Liver (tissue), 8 donors: ENCODE measurements at regions not wholly inside any gene's neighbourhood (a gene's known extent, or its start where the extent isn't known, plus 50 kb on each side); places are given as distances from the start of the nearest gene placed in this dataset.

ENCODE experiments used
- DNase-seq: peaks from one replicate; pipeline ENCODE4 v3.0.0-alpha.2; 2017; ENCODE audit warnings: low spot score
- H3K27ac ChIP-seq, 2 donors: one replicate each; pipeline ENCODE4 v1.7.0; 2013; ENCODE audit warnings: inconsistent platforms in 2 of 2, low read length in 2 of 2, control low read depth in 1 of 2, low read depth in 1 of 2, mild to moderate bottlenecking in 1 of 2
- H3K27me3 ChIP-seq, 4 donors: one replicate each; pipeline versions ENCODE4 v1.6.1 to v1.7.0; 2013; ENCODE audit warnings: low read length in 3 of 4, inconsistent platforms in 1 of 4, mild to moderate bottlenecking in 1 of 4, moderate library complexity in 1 of 4; ENCODE audit not compliant: control insufficient read depth in 4 of 4, insufficient read depth in 4 of 4
- H3K36me3 ChIP-seq, 4 donors: one replicate each; pipeline versions ENCODE4 v1.6.1 to v1.7.0; 2013; ENCODE audit warnings: low read length in 3 of 4, mild to moderate bottlenecking in 3 of 4, low read depth in 1 of 4, moderate library complexity in 1 of 4; ENCODE audit not compliant: control insufficient read depth in 4 of 4, insufficient read depth in 3 of 4
- H3K4me1 ChIP-seq, 4 donors: one replicate each; pipeline versions ENCODE4 v1.6.1 to v1.7.0; 2013; ENCODE audit warnings: low read length in 3 of 4, mild to moderate bottlenecking in 3 of 4, moderate library complexity in 1 of 4; ENCODE audit not compliant: control insufficient read depth in 4 of 4, insufficient read depth in 4 of 4
- H3K4me3 ChIP-seq, 3 donors: one replicate each; pipeline versions ENCODE4 v1.6.1 to v1.7.0; 2013; ENCODE audit warnings: low read length in 3 of 3, control low read depth in 1 of 3, low read depth in 1 of 3, mild to moderate bottlenecking in 1 of 3
- H3K9ac ChIP-seq, 2 donors: one replicate each; pipeline ENCODE4 v1.7.0; 2013; ENCODE audit warnings: low read length in 2 of 2, mild to moderate bottlenecking in 2 of 2, moderate library complexity in 2 of 2, control low read depth in 1 of 2, low read depth in 1 of 2
- H3K9me3 ChIP-seq, 4 donors: one replicate each; pipeline versions ENCODE4 v1.6.1 to v1.7.0; 2013; ENCODE audit warnings: low read length in 3 of 4; ENCODE audit not compliant: control insufficient read depth in 4 of 4
- EGR1 ChIP-seq, 2 donors: IDR thresholded peaks; 2 replicates each; pipeline ENCODE4 v1.6.1; 2016 to 2018; ENCODE audit warnings: antibody characterized with exemption in 2 of 2, low read depth in 2 of 2
- FOXA1 ChIP-seq: IDR thresholded peaks from 2 replicates; pipeline ENCODE4 v1.6.1; 2016; ENCODE audit warnings: antibody characterized with exemption
- FOXA2 ChIP-seq: IDR thresholded peaks from 2 replicates; pipeline ENCODE4 v1.6.1; 2016; ENCODE audit warnings: antibody characterized with exemption
- GABPA ChIP-seq, 2 donors: IDR thresholded peaks in 1 of 2; conservative IDR thresholded peaks in 1 of 2; 2 replicates each; pipeline ENCODE4 v1.6.1; 2016; ENCODE audit warnings: antibody characterized with exemption in 2 of 2, mild to moderate bottlenecking in 1 of 2, moderate library complexity in 1 of 2
- HNF4A ChIP-seq, 2 donors: conservative IDR thresholded peaks; 2 replicates each; pipeline ENCODE4 v1.6.1; 2016; ENCODE audit warnings: antibody characterized with exemption in 2 of 2, mild to moderate bottlenecking in 2 of 2
- HNF4G ChIP-seq: IDR thresholded peaks from 2 replicates; pipeline ENCODE4 v1.6.1; 2016; ENCODE audit warnings: antibody characterized with exemption
- JUND ChIP-seq, 2 donors: IDR thresholded peaks; 2 replicates each; pipeline ENCODE4 v1.6.1; 2016; ENCODE audit warnings: antibody characterized with exemption in 2 of 2
- NR2F2 ChIP-seq: IDR thresholded peaks from 2 replicates; pipeline ENCODE4 v1.6.1; 2016; ENCODE audit warnings: antibody characterized with exemption
- RAD21 ChIP-seq, 2 donors: IDR thresholded peaks; 2 replicates each; pipeline ENCODE4 v1.6.1; 2016; ENCODE audit warnings: antibody characterized with exemption in 2 of 2, mild to moderate bottlenecking in 2 of 2
- RXRA ChIP-seq, 2 donors: IDR thresholded peaks; 2 replicates each; pipeline ENCODE4 v1.6.1; 2017 to 2018; ENCODE audit warnings: antibody characterized with exemption in 2 of 2, mild to moderate bottlenecking in 1 of 2
- SP1 ChIP-seq: IDR thresholded peaks from 2 replicates; pipeline ENCODE4 v1.6.1; 2018; ENCODE audit warnings: antibody characterized with exemption, mild to moderate bottlenecking
- TAF1 ChIP-seq: conservative IDR thresholded peaks from 2 replicates; pipeline ENCODE4 v1.6.1; 2016; ENCODE audit warnings: antibody characterized with exemption, mild to moderate bottlenecking
- YY1 ChIP-seq: IDR thresholded peaks from 2 replicates; pipeline ENCODE4 v1.6.1; 2016; ENCODE audit warnings: antibody characterized with exemption, mild to moderate bottlenecking
- WGBS: extraction: QIAGEN DNeasy Blood & Tissue Kit; methylation state at CpG from one replicate; pipeline ENCODE4 v1.1.7; 2013; 5-methylcytosine and 5-hydroxymethylcytosine counted together
- TF ChIP-seq, protein P1 (sequence below): IDR thresholded peaks from 2 replicates; pipeline ENCODE4 v1.6.1; 2016; ENCODE audit warnings: antibody characterized with exemption
- TF ChIP-seq, protein P2 (sequence below): IDR thresholded peaks from 2 replicates; pipeline ENCODE4 v1.6.1; 2016; ENCODE audit warnings: antibody characterized with exemption
- TF ChIP-seq, protein P3 (sequence below): IDR thresholded peaks from 2 replicates; pipeline ENCODE4 v1.6.1; 2016; ENCODE audit warnings: antibody characterized with exemption
- TF ChIP-seq, protein P4 (sequence below): fragments of 150-350 bp; IDR thresholded peaks from 2 replicates; pipeline ENCODE4 v1.5.1; 2017; ENCODE audit warnings: improper control_type of control experiment, low read depth, low read length; ENCODE audit not compliant: missing input control
- TF ChIP-seq, protein P5 (sequence below): IDR thresholded peaks from 2 replicates; pipeline ENCODE4 v1.6.1; 2016; ENCODE audit warnings: antibody characterized with exemption, mild to moderate bottlenecking
- donor health status: healthy.
- donor health status: healthy.
- donor health status: healthy.
- donor health status: healthy.
- donor health status: healthy.

DNA sequence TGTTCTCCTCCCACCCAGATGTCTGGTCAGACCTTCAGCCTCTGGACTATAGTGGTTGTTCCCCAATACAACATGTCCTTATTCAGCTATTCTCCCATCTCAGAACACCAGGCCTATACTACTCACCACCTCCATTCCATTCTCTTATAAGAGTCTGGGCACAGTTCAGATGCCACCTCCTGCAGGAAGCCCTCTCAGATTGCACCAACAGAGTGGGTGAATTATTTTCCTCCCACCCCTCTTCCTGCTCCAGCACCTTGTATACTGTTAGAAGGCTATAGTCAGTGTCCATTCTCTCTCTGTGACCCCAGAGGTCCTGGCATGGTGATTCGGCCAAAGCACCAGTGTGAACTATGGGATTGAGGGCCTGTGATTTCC, 204.6 kb downstream of the GLI2 start:
- WGBS, result 89% methylated on average over 1 of the region's 1 CpG
- no peak overlapping the region for H3K4me3 ChIP-seq
- no peak for TF ChIP-seq RXRA (IDR thresholded peaks at IDR 0.05)
- TF ChIP-seq, protein P1, sequence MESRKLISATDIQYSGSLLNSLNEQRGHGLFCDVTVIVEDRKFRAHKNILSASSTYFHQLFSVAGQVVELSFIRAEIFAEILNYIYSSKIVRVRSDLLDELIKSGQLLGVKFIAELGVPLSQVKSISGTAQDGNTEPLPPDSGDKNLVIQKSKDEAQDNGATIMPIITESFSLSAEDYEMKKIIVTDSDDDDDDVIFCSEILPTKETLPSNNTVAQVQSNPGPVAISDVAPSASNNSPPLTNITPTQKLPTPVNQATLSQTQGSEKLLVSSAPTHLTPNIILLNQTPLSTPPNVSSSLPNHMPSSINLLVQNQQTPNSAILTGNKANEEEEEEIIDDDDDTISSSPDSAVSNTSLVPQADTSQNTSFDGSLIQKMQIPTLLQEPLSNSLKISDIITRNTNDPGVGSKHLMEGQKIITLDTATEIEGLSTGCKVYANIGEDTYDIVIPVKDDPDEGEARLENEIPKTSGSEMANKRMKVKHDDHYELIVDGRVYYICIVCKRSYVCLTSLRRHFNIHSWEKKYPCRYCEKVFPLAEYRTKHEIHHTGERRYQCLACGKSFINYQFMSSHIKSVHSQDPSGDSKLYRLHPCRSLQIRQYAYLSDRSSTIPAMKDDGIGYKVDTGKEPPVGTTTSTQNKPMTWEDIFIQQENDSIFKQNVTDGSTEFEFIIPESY, result no peak
- TF ChIP-seq HNF4G, result no peak
- no peak for TF ChIP-seq GABPA (IDR thresholded peaks at IDR 0.05 in 1 of 2, conservative IDR thresholded peaks at IDR 0.05 in 1 of 2)
- TF ChIP-seq, protein P2, sequence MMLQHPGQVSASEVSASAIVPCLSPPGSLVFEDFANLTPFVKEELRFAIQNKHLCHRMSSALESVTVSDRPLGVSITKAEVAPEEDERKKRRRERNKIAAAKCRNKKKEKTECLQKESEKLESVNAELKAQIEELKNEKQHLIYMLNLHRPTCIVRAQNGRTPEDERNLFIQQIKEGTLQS, result no peak
- TF ChIP-seq JUND (IDR thresholded peaks at IDR 0.05), result no peak
- TF ChIP-seq, protein P3, sequence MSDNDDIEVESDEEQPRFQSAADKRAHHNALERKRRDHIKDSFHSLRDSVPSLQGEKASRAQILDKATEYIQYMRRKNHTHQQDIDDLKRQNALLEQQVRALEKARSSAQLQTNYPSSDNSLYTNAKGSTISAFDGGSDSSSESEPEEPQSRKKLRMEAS, result no peak
- no peak for TF ChIP-seq TAF1
- TF ChIP-seq YY1, result no peak
- TF ChIP-seq FOXA1, result no peak
- no peak for DNase-seq
- no peaks in the 10 kb centered on the region for H3K36me3 ChIP-seq
- H3K9me3 ChIP-seq, result no peaks in the 10 kb centered on the region
- no peak overlapping the region for H3K27ac ChIP-seq
- H3K27me3 ChIP-seq, result no peaks in the 10 kb centered on the region
- H3K4me1 ChIP-seq, result no peaks in the 10 kb centered on the region
- no peak overlapping the region for H3K9ac ChIP-seq

DNA sequence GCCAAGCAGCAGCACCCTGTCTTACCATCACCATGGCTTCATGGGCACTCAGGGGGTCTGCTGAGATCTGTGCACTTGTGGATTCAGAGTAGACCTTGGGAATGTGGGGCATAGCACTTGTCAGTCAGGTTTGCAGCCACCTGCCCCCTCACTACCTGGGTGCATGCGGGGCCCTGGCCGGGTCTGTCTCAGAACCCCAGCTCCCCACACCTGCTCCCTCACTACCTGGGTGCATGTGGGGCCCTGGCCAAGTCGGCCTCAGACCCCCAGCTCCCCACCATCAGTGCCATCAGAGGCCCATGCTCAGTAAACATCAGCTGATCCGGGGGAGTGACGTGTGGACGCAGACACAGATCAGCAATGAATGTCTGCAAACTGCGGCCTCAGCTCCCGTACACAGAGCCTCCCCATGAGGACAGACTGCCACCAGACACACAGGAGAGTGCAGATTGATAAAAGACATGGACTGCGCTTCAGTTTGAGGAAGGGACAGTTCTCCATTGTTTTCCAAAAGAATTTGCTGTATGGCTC, 205.1 kb downstream of the GLI2 start:
- DNase-seq, result no peak

More for the DNA sequence above, 205.1 kb downstream of the GLI2 start:
- H3K4me3 ChIP-seq, result no peak overlapping the region
- H3K4me1 ChIP-seq, result no peaks in the 10 kb centered on the region
- H3K36me3 ChIP-seq, result no peaks in the 10 kb centered on the region
- no peak overlapping the region for H3K27ac ChIP-seq
- H3K27me3 ChIP-seq, result no peaks in the 10 kb centered on the region
- TF ChIP-seq GABPA (IDR thresholded peaks at IDR 0.05 in 1 of 2, conservative IDR thresholded peaks at IDR 0.05 in 1 of 2) (no peak), JUND (IDR thresholded peaks at IDR 0.05) (no peak), FOXA2 (no peak), TAF1 (no peak), RAD21 (IDR thresholded peaks at IDR 0.05) (no peak), HNF4A (conservative IDR thresholded peaks at IDR 0.05) (no peak), HNF4G (no peak), YY1 (no peak), SP1 (no peak), NR2F2 (no peak), EGR1 (IDR thresholded peaks at IDR 0.05; ENCODE audit: low read depth in 2 of 2) (no peak), FOXA1 (no peak), RXRA (IDR thresholded peaks at IDR 0.05) (no peak)
- TF ChIP-seq, protein P1, result no peak
- TF ChIP-seq, protein P4, sequence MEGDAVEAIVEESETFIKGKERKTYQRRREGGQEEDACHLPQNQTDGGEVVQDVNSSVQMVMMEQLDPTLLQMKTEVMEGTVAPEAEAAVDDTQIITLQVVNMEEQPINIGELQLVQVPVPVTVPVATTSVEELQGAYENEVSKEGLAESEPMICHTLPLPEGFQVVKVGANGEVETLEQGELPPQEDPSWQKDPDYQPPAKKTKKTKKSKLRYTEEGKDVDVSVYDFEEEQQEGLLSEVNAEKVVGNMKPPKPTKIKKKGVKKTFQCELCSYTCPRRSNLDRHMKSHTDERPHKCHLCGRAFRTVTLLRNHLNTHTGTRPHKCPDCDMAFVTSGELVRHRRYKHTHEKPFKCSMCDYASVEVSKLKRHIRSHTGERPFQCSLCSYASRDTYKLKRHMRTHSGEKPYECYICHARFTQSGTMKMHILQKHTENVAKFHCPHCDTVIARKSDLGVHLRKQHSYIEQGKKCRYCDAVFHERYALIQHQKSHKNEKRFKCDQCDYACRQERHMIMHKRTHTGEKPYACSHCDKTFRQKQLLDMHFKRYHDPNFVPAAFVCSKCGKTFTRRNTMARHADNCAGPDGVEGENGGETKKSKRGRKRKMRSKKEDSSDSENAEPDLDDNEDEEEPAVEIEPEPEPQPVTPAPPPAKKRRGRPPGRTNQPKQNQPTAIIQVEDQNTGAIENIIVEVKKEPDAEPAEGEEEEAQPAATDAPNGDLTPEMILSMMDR, result no peak
- TF ChIP-seq, protein P3, result no peak
- TF ChIP-seq, protein P5, sequence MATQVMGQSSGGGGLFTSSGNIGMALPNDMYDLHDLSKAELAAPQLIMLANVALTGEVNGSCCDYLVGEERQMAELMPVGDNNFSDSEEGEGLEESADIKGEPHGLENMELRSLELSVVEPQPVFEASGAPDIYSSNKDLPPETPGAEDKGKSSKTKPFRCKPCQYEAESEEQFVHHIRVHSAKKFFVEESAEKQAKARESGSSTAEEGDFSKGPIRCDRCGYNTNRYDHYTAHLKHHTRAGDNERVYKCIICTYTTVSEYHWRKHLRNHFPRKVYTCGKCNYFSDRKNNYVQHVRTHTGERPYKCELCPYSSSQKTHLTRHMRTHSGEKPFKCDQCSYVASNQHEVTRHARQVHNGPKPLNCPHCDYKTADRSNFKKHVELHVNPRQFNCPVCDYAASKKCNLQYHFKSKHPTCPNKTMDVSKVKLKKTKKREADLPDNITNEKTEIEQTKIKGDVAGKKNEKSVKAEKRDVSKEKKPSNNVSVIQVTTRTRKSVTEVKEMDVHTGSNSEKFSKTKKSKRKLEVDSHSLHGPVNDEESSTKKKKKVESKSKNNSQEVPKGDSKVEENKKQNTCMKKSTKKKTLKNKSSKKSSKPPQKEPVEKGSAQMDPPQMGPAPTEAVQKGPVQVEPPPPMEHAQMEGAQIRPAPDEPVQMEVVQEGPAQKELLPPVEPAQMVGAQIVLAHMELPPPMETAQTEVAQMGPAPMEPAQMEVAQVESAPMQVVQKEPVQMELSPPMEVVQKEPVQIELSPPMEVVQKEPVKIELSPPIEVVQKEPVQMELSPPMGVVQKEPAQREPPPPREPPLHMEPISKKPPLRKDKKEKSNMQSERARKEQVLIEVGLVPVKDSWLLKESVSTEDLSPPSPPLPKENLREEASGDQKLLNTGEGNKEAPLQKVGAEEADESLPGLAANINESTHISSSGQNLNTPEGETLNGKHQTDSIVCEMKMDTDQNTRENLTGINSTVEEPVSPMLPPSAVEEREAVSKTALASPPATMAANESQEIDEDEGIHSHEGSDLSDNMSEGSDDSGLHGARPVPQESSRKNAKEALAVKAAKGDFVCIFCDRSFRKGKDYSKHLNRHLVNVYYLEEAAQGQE, result no peak
- TF ChIP-seq, protein P2, result no peak
- no peaks in the 10 kb centered on the region for H3K9me3 ChIP-seq
- 81% methylated on average over 9 of the region's 9 CpGs for WGBS
- H3K9ac ChIP-seq, result no peak overlapping the region
